Tibial artery (tissue), 4 donors: ENCODE measurements at regions not wholly inside any gene's neighbourhood (a gene's known extent, or its start where the extent isn't known, plus 50 kb on each side); places are given as distances from the start of the nearest gene placed in this dataset.

Experiments used
- DNase-seq, 2 donors: peaks; one replicate each; pipeline ENCODE4 v3.0.0-alpha.2; 2019
- H3K27ac ChIP-seq, 2 donors: fragments of 200-600 bp; sonication (generic) in 1 of 2; 1 replicate in 1 of 2; 2 replicates in 1 of 2; pipeline ENCODE4 v1.5.1; 2018 to 2019; ENCODE audit warnings: mild to moderate bottlenecking in 1 of 2
- H3K27me3 ChIP-seq, 2 donors: fragments of 200-600 bp; sonication (generic) in 1 of 2; one replicate each; pipeline versions ENCODE4 v1.5.1 to v1.6.0; 2016 to 2019
- H3K36me3 ChIP-seq, 3 donors: fragments of 200-600 bp; sonication (generic) in 2 of 3; one replicate each; pipeline ENCODE4 v1.5.1; 2016 to 2019; ENCODE audit warnings: mild to moderate bottlenecking in 2 of 3
- H3K4me1 ChIP-seq, 4 donors: fragments of 200-600 bp; sonication (generic) in 2 of 4; 1 replicate in 3 of 4; 2 replicates in 1 of 4; pipeline ENCODE4 v1.5.1; 2016 to 2019
- H3K4me3 ChIP-seq, 2 donors: fragments of 200-600 bp; sonication (generic) in 1 of 2; 1 replicate in 1 of 2; 2 replicates in 1 of 2; pipeline ENCODE4 v1.5.1; 2018 to 2019; ENCODE audit warnings: mild to moderate bottlenecking in 2 of 2
- H3K9me3 ChIP-seq, 3 donors: fragments of 200-600 bp; sonication (generic) in 1 of 3; one replicate each; pipeline ENCODE4 v1.5.1; 2016 to 2019
- intact Hi-C: fragments of 100-400 bp; cut with DNase I; formaldehyde crosslinking; loops from one replicate; pipeline ENCODE4 v1.15.0; 2023; ENCODE audit warnings: low total_unique reads
- TF ChIP-seq, protein P1 (sequence below), 2 experiments: fragments of 200-600 bp in 1 of 2; fragments of 450-650 bp in 1 of 2; IDR thresholded peaks; one replicate each; pipeline ENCODE4 v1.5.1; 2017 to 2019; ENCODE audit warnings: antibody characterized with exemption in 2 of 2, mild to moderate bottlenecking in 1 of 2, moderate library complexity in 1 of 2

DNA sequence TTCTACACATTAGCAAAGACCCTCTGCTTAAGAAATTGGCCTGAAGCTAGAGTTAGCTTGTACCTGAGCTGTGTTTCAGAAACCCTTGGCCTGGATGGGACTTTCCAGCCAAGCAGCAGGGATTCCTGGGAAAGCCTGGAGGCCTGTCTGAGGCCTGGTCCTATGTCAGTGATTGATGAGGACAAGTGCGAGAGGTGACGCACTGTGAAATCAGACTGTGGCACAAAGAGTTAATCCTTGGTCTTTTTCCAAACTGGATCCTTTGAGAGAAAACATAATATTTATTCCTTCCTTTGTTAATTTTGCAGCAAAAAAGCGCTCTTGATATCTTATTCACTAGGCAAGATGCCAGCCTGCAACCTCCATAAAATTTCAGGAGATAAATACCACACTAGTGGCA, 225.0 kb upstream of the ATP11B start:
- Histone ChIP-seq H3K4me1 (no peaks in the 10 kb centered on the region), H3K36me3 (no peaks in the 10 kb centered on the region), H3K27ac (no peak overlapping the region), H3K9me3 (no peaks in the 10 kb centered on the region), H3K4me3 (no peak overlapping the region), H3K27me3 (no peaks in the 10 kb centered on the region)
- TF ChIP-seq, protein P1, sequence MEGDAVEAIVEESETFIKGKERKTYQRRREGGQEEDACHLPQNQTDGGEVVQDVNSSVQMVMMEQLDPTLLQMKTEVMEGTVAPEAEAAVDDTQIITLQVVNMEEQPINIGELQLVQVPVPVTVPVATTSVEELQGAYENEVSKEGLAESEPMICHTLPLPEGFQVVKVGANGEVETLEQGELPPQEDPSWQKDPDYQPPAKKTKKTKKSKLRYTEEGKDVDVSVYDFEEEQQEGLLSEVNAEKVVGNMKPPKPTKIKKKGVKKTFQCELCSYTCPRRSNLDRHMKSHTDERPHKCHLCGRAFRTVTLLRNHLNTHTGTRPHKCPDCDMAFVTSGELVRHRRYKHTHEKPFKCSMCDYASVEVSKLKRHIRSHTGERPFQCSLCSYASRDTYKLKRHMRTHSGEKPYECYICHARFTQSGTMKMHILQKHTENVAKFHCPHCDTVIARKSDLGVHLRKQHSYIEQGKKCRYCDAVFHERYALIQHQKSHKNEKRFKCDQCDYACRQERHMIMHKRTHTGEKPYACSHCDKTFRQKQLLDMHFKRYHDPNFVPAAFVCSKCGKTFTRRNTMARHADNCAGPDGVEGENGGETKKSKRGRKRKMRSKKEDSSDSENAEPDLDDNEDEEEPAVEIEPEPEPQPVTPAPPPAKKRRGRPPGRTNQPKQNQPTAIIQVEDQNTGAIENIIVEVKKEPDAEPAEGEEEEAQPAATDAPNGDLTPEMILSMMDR (IDR thresholded peaks at IDR 0.05): no peak
- no peak for DNase-seq
- intact Hi-C loops: no loop called here

DNA sequence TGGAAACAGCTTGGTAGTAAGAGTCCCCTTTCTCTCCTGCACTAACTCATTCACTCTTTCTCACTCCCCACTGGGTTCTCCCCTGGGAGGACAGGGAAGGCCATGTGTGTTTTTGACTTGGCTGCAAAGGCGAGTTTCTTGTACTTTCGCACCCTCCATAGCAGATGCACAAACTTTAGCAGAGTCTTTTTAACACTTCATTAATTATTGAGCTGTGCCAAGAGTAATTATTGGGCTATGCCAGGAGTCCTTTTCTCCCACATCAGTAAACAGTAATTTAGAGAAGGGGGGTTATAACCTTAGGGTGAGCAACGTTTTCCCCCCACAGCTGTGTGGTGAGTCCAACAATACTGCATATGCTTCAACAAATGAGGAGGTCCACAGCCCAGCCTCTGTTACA, 224.4 kb upstream of the ATP11B start:
- H3K4me1 ChIP-seq: no peaks in the 10 kb centered on the region
- no peak overlapping the region for H3K27ac ChIP-seq
- H3K4me3 ChIP-seq: no peak overlapping the region
- H3K9me3 ChIP-seq: no peaks in the 10 kb centered on the region
- intact Hi-C loops: no loop called here
- no peaks in the 10 kb centered on the region for H3K27me3 ChIP-seq
- no peak for DNase-seq
- TF ChIP-seq, protein P1 (IDR thresholded peaks at IDR 0.05): no peak
- H3K36me3 ChIP-seq: no peaks in the 10 kb centered on the region

- H3K27me3 ChIP-seq: no peaks in the 10 kb centered on the region
- intact Hi-C loops: no loop called here
- H3K9me3 ChIP-seq: no peaks in the 10 kb centered on the region
- H3K4me3 ChIP-seq: no peak overlapping the region
- no peak for DNase-seq
- H3K4me1 ChIP-seq: no peaks in the 10 kb centered on the region
- no peaks in the 10 kb centered on the region for H3K36me3 ChIP-seq
- no peak overlapping the region for H3K27ac ChIP-seq
- TF ChIP-seq, protein P1 (IDR thresholded peaks at IDR 0.05): no peak
These were observed 222.2 kb upstream of the ATP11B start for GRCh38 chr3:182570946-182571594.

GRCh38 chr3:182575941-182576340, 217.4 kb upstream of the ATP11B start:
- H3K27ac ChIP-seq: no peak overlapping the region
- TF ChIP-seq, protein P1 (IDR thresholded peaks at IDR 0.05): no peak
- no peaks in the 10 kb centered on the region for H3K9me3 ChIP-seq
- H3K4me1 ChIP-seq: no peaks in the 10 kb centered on the region
- DNase-seq: no peak
- no peak overlapping the region for H3K4me3 ChIP-seq
- H3K27me3 ChIP-seq: no peaks in the 10 kb centered on the region
- intact Hi-C loops: no loop called here
- H3K36me3 ChIP-seq: no peaks in the 10 kb centered on the region

DNA sequence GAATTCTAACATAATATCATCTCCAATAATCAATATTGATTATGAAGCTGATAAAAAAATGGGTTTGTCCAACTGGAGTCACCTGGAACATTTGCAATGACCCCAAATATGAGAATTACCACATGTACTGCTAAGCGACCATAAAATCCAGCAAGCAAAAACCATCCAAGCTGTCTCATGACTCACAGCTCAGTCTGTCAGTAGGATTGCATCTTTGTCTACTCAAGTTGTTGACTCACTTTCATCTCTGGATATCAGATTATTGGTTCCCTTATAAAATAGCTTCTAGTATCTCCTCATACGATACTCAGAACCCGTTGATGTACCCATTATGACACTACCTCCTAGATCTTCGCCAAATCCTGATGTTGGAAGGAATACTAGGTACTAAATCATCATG, 209.8 kb upstream of the ATP11B start:
- H3K4me3 ChIP-seq: no peak overlapping the region
- DNase-seq: no peak
- no peaks in the 10 kb centered on the region for H3K9me3 ChIP-seq
- H3K36me3 ChIP-seq: no peaks in the 10 kb centered on the region
- H3K27ac ChIP-seq: no peak overlapping the region
- H3K4me1 ChIP-seq: no peaks in the 10 kb centered on the region
- TF ChIP-seq, protein P1 (IDR thresholded peaks at IDR 0.05): no peak
- H3K27me3 ChIP-seq: no peaks in the 10 kb centered on the region
- intact Hi-C loops: no loop called here
